ENCODE measurements at regions not wholly inside any gene's neighbourhood (a gene's known extent, or its start where the extent isn't known, plus 50 kb on each side); places are given as distances from the start of the nearest gene placed in this dataset.

DNA sequence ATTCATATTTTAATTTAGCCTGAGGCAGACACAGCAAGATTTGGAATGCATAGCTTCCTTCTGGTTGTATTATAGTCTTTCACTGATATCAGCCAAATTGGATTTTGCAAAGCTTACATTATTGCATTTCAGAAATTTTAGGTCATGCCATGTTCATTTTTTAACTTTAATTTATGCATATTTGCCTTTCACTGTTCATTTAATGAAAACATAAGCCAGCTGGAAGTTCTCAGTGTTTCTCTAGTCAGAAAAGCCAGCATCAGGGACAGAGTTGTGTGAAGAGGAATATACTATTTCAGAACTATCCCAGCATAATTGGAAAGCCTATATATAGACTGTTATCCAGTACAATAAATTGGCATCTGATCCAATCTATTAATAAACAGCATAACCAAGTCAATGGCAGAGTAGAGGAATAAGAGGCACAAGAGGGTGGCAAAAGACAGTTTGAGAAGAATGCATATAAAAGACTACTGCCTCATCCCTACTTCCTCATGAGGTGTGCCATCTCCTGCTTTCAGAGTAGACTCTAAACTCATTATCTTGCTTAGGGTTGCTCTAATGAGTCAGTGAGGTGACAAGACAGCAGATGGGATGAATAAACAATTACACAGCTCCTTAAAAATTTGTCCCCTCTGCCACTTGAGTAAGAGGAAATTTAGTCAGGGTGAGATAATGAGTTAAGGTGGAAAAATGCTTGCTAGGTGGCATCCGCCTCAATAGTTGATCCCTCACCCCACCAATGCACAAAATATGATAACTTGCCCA lies 159.8 kb upstream of the HCRTR2 start:
- no peaks in the 10 kb centered on the region for H3K36me3 ChIP-seq (ENCODE audit: insufficient read depth, low read length, poor library complexity, severe bottlenecking)
- no peak for TF ChIP-seq EZH2 (IDR thresholded peaks at IDR 0.05; ENCODE audit: borderline replicate concordance, low read depth, low read length, poor library complexity, severe bottlenecking)
- TF ChIP-seq, protein P1, sequence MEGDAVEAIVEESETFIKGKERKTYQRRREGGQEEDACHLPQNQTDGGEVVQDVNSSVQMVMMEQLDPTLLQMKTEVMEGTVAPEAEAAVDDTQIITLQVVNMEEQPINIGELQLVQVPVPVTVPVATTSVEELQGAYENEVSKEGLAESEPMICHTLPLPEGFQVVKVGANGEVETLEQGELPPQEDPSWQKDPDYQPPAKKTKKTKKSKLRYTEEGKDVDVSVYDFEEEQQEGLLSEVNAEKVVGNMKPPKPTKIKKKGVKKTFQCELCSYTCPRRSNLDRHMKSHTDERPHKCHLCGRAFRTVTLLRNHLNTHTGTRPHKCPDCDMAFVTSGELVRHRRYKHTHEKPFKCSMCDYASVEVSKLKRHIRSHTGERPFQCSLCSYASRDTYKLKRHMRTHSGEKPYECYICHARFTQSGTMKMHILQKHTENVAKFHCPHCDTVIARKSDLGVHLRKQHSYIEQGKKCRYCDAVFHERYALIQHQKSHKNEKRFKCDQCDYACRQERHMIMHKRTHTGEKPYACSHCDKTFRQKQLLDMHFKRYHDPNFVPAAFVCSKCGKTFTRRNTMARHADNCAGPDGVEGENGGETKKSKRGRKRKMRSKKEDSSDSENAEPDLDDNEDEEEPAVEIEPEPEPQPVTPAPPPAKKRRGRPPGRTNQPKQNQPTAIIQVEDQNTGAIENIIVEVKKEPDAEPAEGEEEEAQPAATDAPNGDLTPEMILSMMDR (conservative IDR thresholded peaks at IDR 0.05; ENCODE audit: low read depth, low read length) = no peak
- H3K4me1 ChIP-seq (ENCODE audit: insufficient read depth, low read length, poor library complexity, severe bottlenecking) = peaks cover 6% of the 10 kb centered on the region
- intact Hi-C loops (cut with micrococcal nuclease; ENCODE audit: unreplicated experiment) = no loop called here
- no peak overlapping the region for H3K4me3 ChIP-seq (ENCODE audit: low read depth, low read length, poor library complexity, severe bottlenecking)
- no peaks in the 10 kb centered on the region for H3K9me3 ChIP-seq (ENCODE audit: low read depth, low read length, poor library complexity, severe bottlenecking)
- H3K27me3 ChIP-seq (replicated peaks; ENCODE audit: insufficient read depth, low read depth, low read length, poor library complexity) = no peaks in the 10 kb centered on the region
- no TSS peak for BruUV-seq (replicated peaks)
- ChIA-PET CTCF (no interaction called here), POLR2A (ENCODE audit: low non-redundant PET) (no interaction called here)
- H3K27ac ChIP-seq (ENCODE audit: low read depth, low read length, poor library complexity, severe bottlenecking) = no peak overlapping the region
- DNase-seq (ENCODE audit: low spot score) = peak; percentile 22

DNA sequence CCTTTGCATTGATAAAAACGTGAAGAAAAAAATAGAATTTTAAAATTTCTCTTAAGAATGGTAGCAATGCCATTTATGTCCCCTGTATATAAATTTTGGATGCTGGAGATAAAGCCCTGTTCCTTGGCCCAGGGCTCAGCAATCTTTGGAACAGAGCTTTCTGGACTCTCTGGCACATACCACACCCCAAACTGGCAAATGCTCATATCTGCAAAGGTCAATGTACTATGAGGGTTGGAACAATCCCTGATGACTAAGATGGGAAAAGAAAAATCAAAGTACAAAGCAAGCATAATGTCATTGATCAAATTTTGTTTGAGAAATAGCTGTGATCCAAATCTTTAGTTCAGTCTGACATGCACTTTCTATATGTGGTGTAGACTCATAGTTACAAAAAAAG lies 158.1 kb upstream of the HCRTR2 start:
- Histone ChIP-seq H3K4me1 (ENCODE audit: insufficient read depth, low read length, poor library complexity, severe bottlenecking) (peaks cover 6% of the 10 kb centered on the region), H3K4me3 (ENCODE audit: low read depth, low read length, poor library complexity, severe bottlenecking) (no peak overlapping the region), H3K9me3 (ENCODE audit: low read depth, low read length, poor library complexity, severe bottlenecking) (no peaks in the 10 kb centered on the region), H3K36me3 (ENCODE audit: insufficient read depth, low read length, poor library complexity, severe bottlenecking) (no peaks in the 10 kb centered on the region), H3K27ac (ENCODE audit: low read depth, low read length, poor library complexity, severe bottlenecking) (no peak overlapping the region), H3K27me3 (replicated peaks; ENCODE audit: insufficient read depth, low read depth, low read length, poor library complexity) (no peaks in the 10 kb centered on the region)
- no TSS peak for BruUV-seq (replicated peaks)
- TF ChIP-seq, protein P1 (conservative IDR thresholded peaks at IDR 0.05; ENCODE audit: low read depth, low read length) = no peak
- TF ChIP-seq EZH2 (IDR thresholded peaks at IDR 0.05; ENCODE audit: borderline replicate concordance, low read depth, low read length, poor library complexity, severe bottlenecking) = no peak
- no peak for DNase-seq (ENCODE audit: low spot score)
- intact Hi-C loops (cut with micrococcal nuclease; ENCODE audit: unreplicated experiment) = no loop called here
- CTCF ChIA-PET = no interaction called here
- POLR2A ChIA-PET (ENCODE audit: low non-redundant PET) = no interaction called here

- Histone ChIP-seq H3K9me3 (ENCODE audit: low read depth, low read length, poor library complexity, severe bottlenecking) (no peaks in the 10 kb centered on the region), H3K4me3 (ENCODE audit: low read depth, low read length, poor library complexity, severe bottlenecking) (no peak overlapping the region), H3K36me3 (ENCODE audit: insufficient read depth, low read length, poor library complexity, severe bottlenecking) (no peaks in the 10 kb centered on the region), H3K27me3 (replicated peaks; ENCODE audit: insufficient read depth, low read depth, low read length, poor library complexity) (no peaks in the 10 kb centered on the region), H3K4me1 (ENCODE audit: insufficient read depth, low read length, poor library complexity, severe bottlenecking) (peaks cover 6% of the 10 kb centered on the region), H3K27ac (ENCODE audit: low read depth, low read length, poor library complexity, severe bottlenecking) (no peak overlapping the region)
- intact Hi-C loops (cut with micrococcal nuclease; ENCODE audit: unreplicated experiment) = no loop called here
- DNase-seq (ENCODE audit: low spot score) = no peak
- ChIA-PET POLR2A (ENCODE audit: low non-redundant PET) (no interaction called here), CTCF (no interaction called here)
- no TSS peak for BruUV-seq (replicated peaks)
- TF ChIP-seq, protein P1 (conservative IDR thresholded peaks at IDR 0.05; ENCODE audit: low read depth, low read length) = no peak
- TF ChIP-seq EZH2 (IDR thresholded peaks at IDR 0.05; ENCODE audit: borderline replicate concordance, low read depth, low read length, poor library complexity, severe bottlenecking) = no peak
Observed at GRCh38 chr6:55017555-55018300, 156.6 kb upstream of the HCRTR2 start.

All from A673 (cell line).